Adrenal gland (tissue), 9 donors: ENCODE measurements at regions not wholly inside any gene's neighbourhood (a gene's known extent, or its start where the extent isn't known, plus 50 kb on each side); places are given as distances from the start of the nearest gene placed in this dataset.

Experiments used
- DNase-seq, 7 donors: peaks; one replicate each; pipeline ENCODE4 v3.0.0-alpha.2; 2019 to 2020
- H3K27ac ChIP-seq, 5 donors: fragments of 200-600 bp; sonication (generic) in 4 of 5; 1 replicate in 3 of 5; 2 replicates in 2 of 5; pipeline versions ENCODE4 v1.5.1 to v1.8.0; 2016 to 2020; ENCODE audit warnings: mild to moderate bottlenecking in 1 of 5
- H3K27me3 ChIP-seq: fragments of 200-600 bp; 2 replicates; pipeline ENCODE4 v1.8.0; 2021
- H3K36me3 ChIP-seq, 2 donors: fragments of 200-600 bp; replicated peaks in 1 of 2; 1 replicate in 1 of 2; 2 replicates in 1 of 2; pipeline versions ENCODE4 v1.5.1 to v1.8.0; 2018 to 2022
- H3K4me1 ChIP-seq, 2 donors: fragments of 200-600 bp; replicated peaks in 1 of 2; 1 replicate in 1 of 2; 2 replicates in 1 of 2; pipeline versions ENCODE4 v1.5.1 to v1.8.0; 2018 to 2021
- H3K4me3 ChIP-seq, 4 donors: fragments of 200-600 bp; sonication (generic) in 3 of 4; one replicate each; pipeline ENCODE4 v1.5.1; 2016 to 2018
- H3K9me3 ChIP-seq, 3 donors: fragments of 200-600 bp; sonication (generic) in 1 of 3; replicated peaks in 1 of 3; 1 replicate in 2 of 3; 2 replicates in 1 of 3; pipeline versions ENCODE4 v1.5.1 to v1.8.0; 2016 to 2021
- POLR2A ChIP-seq, 2 donors: fragments of 450-650 bp; IDR thresholded peaks; one replicate each; pipeline ENCODE4 v1.6.1; 2017; ENCODE audit warnings: antibody characterized with exemption in 2 of 2, mild to moderate bottlenecking in 2 of 2, moderate library complexity in 1 of 2
- WGBS, 4 donors: extraction: QIAGEN DNeasy Blood & Tissue Kit in 2 of 4; methylation state at CpG; one replicate each; pipeline versions ENCODE4 v1.1.5 to v1.1.7; 2013 to 2017; 5-methylcytosine and 5-hydroxymethylcytosine counted together
- intact Hi-C, 2 donors: fragments of 100-400 bp; cut with DNase I; formaldehyde crosslinking; loops; one replicate each; pipeline versions ENCODE4 v1.14.1 to v1.15.0; 2022 to 2023
- TF ChIP-seq, protein P1 (sequence below), 6 experiments: fragments of 450-650 bp in 4 of 6; fragments of 200-600 bp in 2 of 6; sonication (generic) in 1 of 6; IDR thresholded peaks; 1 replicate in 5 of 6; 2 replicates in 1 of 6; pipeline versions ENCODE4 v1.5.1 to v1.8.0; 2016 to 2021; ENCODE audit warnings: antibody characterized with exemption in 6 of 6, mild to moderate bottlenecking in 2 of 6, moderate library complexity in 1 of 6
- donor health status: healthy with polysubstance abuse.
- donor health status: Bipolar disorder and iron deficiency.
- donor health status: DM: yes; HTN: yes; CAD: no.
- donor health status: DM: no; HTN: no; CAD: no.
- donor health status: DM: no; HTN: no; CAD: no.

DNA sequence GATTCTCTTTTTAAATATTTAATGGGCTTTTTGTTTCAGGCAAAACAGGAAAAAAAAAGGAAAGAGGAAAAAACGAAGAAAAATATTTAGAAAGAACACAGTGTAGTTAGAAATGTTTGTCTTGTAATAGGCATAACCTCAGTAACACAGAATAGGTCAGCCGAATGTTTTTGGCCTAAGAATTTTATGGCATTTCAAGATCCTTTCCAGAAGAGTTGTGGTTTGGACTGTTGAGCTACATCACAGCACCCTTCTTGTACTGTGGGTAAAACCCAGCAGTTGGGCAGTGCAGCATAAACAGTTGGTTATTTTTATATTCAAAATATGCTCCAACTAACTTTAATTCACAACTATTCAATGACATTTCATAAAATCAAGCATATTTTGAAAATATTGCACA lies 474.4 kb upstream of the AGTR1 start:
- Histone ChIP-seq H3K27ac (no peak overlapping the region), H3K4me3 (no peak overlapping the region), H3K9me3 (no peaks in the 10 kb centered on the region), H3K36me3 (no peaks in the 10 kb centered on the region), H3K4me1 (no peaks in the 10 kb centered on the region), H3K27me3 (no peaks in the 10 kb centered on the region)
- 45 to 63% (median 51%) methylated on average over 2 of the region's 2 CpGs for WGBS, 4 donors
- no peak for DNase-seq
- intact Hi-C loops = no loop called here
- TF ChIP-seq, protein P1, sequence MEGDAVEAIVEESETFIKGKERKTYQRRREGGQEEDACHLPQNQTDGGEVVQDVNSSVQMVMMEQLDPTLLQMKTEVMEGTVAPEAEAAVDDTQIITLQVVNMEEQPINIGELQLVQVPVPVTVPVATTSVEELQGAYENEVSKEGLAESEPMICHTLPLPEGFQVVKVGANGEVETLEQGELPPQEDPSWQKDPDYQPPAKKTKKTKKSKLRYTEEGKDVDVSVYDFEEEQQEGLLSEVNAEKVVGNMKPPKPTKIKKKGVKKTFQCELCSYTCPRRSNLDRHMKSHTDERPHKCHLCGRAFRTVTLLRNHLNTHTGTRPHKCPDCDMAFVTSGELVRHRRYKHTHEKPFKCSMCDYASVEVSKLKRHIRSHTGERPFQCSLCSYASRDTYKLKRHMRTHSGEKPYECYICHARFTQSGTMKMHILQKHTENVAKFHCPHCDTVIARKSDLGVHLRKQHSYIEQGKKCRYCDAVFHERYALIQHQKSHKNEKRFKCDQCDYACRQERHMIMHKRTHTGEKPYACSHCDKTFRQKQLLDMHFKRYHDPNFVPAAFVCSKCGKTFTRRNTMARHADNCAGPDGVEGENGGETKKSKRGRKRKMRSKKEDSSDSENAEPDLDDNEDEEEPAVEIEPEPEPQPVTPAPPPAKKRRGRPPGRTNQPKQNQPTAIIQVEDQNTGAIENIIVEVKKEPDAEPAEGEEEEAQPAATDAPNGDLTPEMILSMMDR (IDR thresholded peaks at IDR 0.05) = no peak
- no peak for TF ChIP-seq POLR2A (IDR thresholded peaks at IDR 0.05)

DNA sequence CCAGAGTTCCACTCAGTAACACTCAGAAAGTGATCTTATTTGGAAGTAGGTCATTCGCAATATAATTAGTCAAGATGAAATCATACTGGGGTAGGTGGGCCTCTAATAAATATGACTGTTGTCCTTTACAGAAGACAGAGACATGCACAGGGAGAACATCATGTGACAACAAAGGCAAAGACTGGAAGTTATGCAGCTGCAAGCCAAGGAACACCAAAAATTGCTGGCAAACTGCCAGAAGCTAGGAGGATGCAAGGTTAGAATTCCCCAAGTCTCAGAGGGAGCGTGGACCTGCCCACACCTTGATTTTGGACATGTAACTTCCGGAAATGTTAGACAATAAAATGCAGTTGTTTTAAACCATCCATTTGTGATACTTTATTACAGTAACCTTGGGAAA lies 471.5 kb upstream of the AGTR1 start:
- WGBS, 4 donors = 72 to 83% (median 76%) methylated on average over 3 of the region's 3 CpGs
- H3K4me1 ChIP-seq = no peaks in the 10 kb centered on the region
- no peaks in the 10 kb centered on the region for H3K27me3 ChIP-seq
- intact Hi-C loops = no loop called here
- TF ChIP-seq POLR2A (IDR thresholded peaks at IDR 0.05) = no peak
- TF ChIP-seq, protein P1 (IDR thresholded peaks at IDR 0.05) = no peak
- no peak overlapping the region for H3K27ac ChIP-seq
- no peak overlapping the region for H3K4me3 ChIP-seq
- DNase-seq = no peak
- no peaks in the 10 kb centered on the region for H3K9me3 ChIP-seq
- H3K36me3 ChIP-seq = no peaks in the 10 kb centered on the region

DNA sequence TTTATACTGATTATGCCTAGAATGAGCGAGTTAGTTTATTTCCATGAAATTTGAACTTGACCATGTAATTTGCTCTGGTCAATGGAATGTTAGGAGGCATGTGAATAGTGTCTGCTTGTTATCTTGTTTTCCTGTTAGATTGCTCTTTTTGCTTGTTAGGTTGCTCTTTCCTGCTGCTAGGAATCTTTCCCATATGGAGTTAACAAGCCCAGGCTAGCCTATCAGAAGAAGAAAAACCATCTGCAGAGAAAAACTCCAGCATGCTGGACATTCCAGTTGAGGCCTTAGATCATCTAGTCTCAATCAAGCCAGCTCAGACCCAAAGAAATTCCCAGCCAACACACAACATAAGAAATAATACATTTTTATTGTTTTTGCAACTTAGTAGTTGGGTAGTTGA lies 470.2 kb upstream of the AGTR1 start:
- H3K36me3 ChIP-seq = no peaks in the 10 kb centered on the region
- no peak for DNase-seq
- intact Hi-C loops = no loop called here
- TF ChIP-seq, protein P1 (IDR thresholded peaks at IDR 0.05) = no peak
- no peak for TF ChIP-seq POLR2A (IDR thresholded peaks at IDR 0.05)
- H3K4me1 ChIP-seq = no peaks in the 10 kb centered on the region
- H3K4me3 ChIP-seq = no peak overlapping the region
- H3K27ac ChIP-seq = no peak overlapping the region
- WGBS, 4 donors = 93 to 97% (median 96%) methylated on average over 1 of the region's 1 CpG
- no peaks in the 10 kb centered on the region for H3K27me3 ChIP-seq
- H3K9me3 ChIP-seq = no peaks in the 10 kb centered on the region

DNA sequence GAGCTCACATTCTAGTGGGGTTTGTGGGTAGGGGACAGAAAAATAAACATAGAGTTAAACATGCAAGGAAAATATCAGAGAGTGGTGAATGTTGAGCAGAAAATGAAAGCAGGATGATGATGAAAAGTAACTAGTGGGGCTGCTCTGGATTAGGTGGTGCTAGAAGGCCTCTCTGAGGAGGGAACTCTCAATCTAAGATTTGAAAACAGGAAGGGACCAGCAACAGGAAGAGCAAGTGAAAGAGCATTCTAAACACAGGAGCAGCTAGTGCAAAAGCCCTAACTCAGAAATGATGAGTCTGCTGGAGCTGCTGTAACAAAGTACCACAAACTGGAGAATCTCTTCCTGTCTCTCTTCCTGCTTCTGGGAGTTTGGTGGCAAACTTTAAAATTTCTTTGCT lies 468.6 kb upstream of the AGTR1 start:
- DNase-seq = no peak
- no peak for TF ChIP-seq POLR2A (IDR thresholded peaks at IDR 0.05)
- TF ChIP-seq, protein P1 (IDR thresholded peaks at IDR 0.05) = no peak
- Histone ChIP-seq H3K4me3 (no peak overlapping the region), H3K27me3 (no peaks in the 10 kb centered on the region), H3K27ac (no peak overlapping the region), H3K9me3 (no peaks in the 10 kb centered on the region), H3K4me1 (no peaks in the 10 kb centered on the region), H3K36me3 (no peaks in the 10 kb centered on the region)
- intact Hi-C loops = no loop called here
